ENCODE measurements at regions not wholly inside any gene's neighbourhood (a gene's known extent, or its start where the extent isn't known, plus 50 kb on each side); places are given as distances from the start of the nearest gene placed in this dataset.
"Not testable (repeated sequence)": the region's sequence is repeated elsewhere in the genome, so short reads cannot be mapped to it uniquely, and the experiment has no call there.

- DNase-seq, result no peak
- H2AFZ ChIP-seq, result peak overlapping the region; percentile 52
- in situ Hi-C loops (cut with MboI), result no loop called here
Measured at GRCh38 chr6:140382355-140382754, 1007.9 kb upstream of the CITED2 start.

GRCh38 chr6:140380427-140381218 lies 1006.2 kb upstream of the CITED2 start:
- Histone ChIP-seq H3K27ac (peak overlapping the region; percentile 48), H3K27me3 (replicated peaks; ENCODE audit: insufficient read depth) (no peaks in the 10 kb centered on the region), H2AFZ (peak overlapping the region; percentile 55), H3K36me3 (ENCODE audit: low read depth) (no peaks in the 10 kb centered on the region), H3K9me3 (ENCODE audit: low read depth) (no peaks in the 10 kb centered on the region), H3K4me2 (ENCODE audit: unreplicated experiment) (peak overlapping the region; percentile 27), H3F3A (ENCODE audit: insufficient read depth) (peaks cover 26% of the 10 kb centered on the region), H3K4me1 (ENCODE audit: insufficient read depth) (peaks cover 36% of the 10 kb centered on the region), H4K20me1 (ENCODE audit: insufficient read depth) (no peaks in the 10 kb centered on the region), H3K9me2 (ENCODE audit: insufficient read depth) (no peaks in the 10 kb centered on the region), H3K4me3 (no peak overlapping the region), H3K9ac (no peak overlapping the region), H3K79me2 (ENCODE audit: insufficient read depth) (no peaks in the 10 kb centered on the region)
- TF ChIP-seq EZH2 (IDR thresholded peaks at IDR 0.05; ENCODE audit: insufficient read depth, poor library complexity, severe bottlenecking) (no peak), EZH2phosphoT487 (IDR thresholded peaks at IDR 0.05; ENCODE audit: insufficient read depth, low read depth) (no peak)
- WGBS, 2 experiments (ENCODE audit: low coverage in 1 of 2, low lambda C conversion rate in 2 of 2, missing lambda C conversion rate in 2 of 2), result 54% methylated on average over 3 of the region's 3 CpGs
- in situ Hi-C loops (cut with MboI), result no loop called here
- peak; percentile 60 for DNase-seq

More at GRCh38 chr6:140382355-140382754, 1007.9 kb upstream of the CITED2 start:
- no peak overlapping the region for H3K27ac ChIP-seq
- no peaks in the 10 kb centered on the region for H4K20me1 ChIP-seq (ENCODE audit: insufficient read depth)
- no peak overlapping the region for H3K4me2 ChIP-seq (ENCODE audit: unreplicated experiment)
- no peaks in the 10 kb centered on the region for H3K79me2 ChIP-seq (ENCODE audit: insufficient read depth)
- no peak overlapping the region for H3K4me3 ChIP-seq
- peaks cover 36% of the 10 kb centered on the region for H3K4me1 ChIP-seq (ENCODE audit: insufficient read depth)
- H3F3A ChIP-seq (ENCODE audit: insufficient read depth), result peaks cover 28% of the 10 kb centered on the region
- no peaks in the 10 kb centered on the region for H3K9me3 ChIP-seq (ENCODE audit: low read depth)
- TF ChIP-seq EZH2 (IDR thresholded peaks at IDR 0.05; ENCODE audit: insufficient read depth, poor library complexity, severe bottlenecking) (no peak), EZH2phosphoT487 (IDR thresholded peaks at IDR 0.05; ENCODE audit: insufficient read depth, low read depth) (no peak)
- WGBS, 2 experiments (ENCODE audit: low coverage in 1 of 2, low lambda C conversion rate in 2 of 2, missing lambda C conversion rate in 2 of 2), result 80 to 87% methylated on average over 2 of the region's 2 CpGs
- H3K36me3 ChIP-seq (ENCODE audit: low read depth), result no peaks in the 10 kb centered on the region
- no peaks in the 10 kb centered on the region for H3K27me3 ChIP-seq (replicated peaks; ENCODE audit: insufficient read depth)
- no peak overlapping the region for H3K9ac ChIP-seq
- H3K9me2 ChIP-seq (ENCODE audit: insufficient read depth), result no peaks in the 10 kb centered on the region

- in situ Hi-C loops (cut with MboI), result no loop called here
- no peaks in the 10 kb centered on the region for H3K79me2 ChIP-seq (ENCODE audit: insufficient read depth)
- peak; percentile 51 for DNase-seq
- peak overlapping the region; percentile 27 for H3K4me2 ChIP-seq (ENCODE audit: unreplicated experiment)
- H3F3A ChIP-seq (ENCODE audit: insufficient read depth), result peaks cover 26% of the 10 kb centered on the region
- no peak overlapping the region for H3K4me3 ChIP-seq
- no peaks in the 10 kb centered on the region for H3K9me2 ChIP-seq (ENCODE audit: insufficient read depth)
- no peaks in the 10 kb centered on the region for H3K27me3 ChIP-seq (replicated peaks; ENCODE audit: insufficient read depth)
- TF ChIP-seq EZH2phosphoT487 (IDR thresholded peaks at IDR 0.05; ENCODE audit: insufficient read depth, low read depth) (no peak), EZH2 (IDR thresholded peaks at IDR 0.05; ENCODE audit: insufficient read depth, poor library complexity, severe bottlenecking) (no peak)
- H3K36me3 ChIP-seq (ENCODE audit: low read depth), result no peaks in the 10 kb centered on the region
- 0 out of 2 replicates have a peak overlapping the region, but pooled peaks have one; percentile 55 for H2AFZ ChIP-seq
- peaks cover 36% of the 10 kb centered on the region for H3K4me1 ChIP-seq (ENCODE audit: insufficient read depth)
- 0 to 1% methylated on average over 2 of the region's 2 CpGs for WGBS, 2 experiments (ENCODE audit: low coverage in 1 of 2, low lambda C conversion rate in 2 of 2, missing lambda C conversion rate in 2 of 2)
- no peaks in the 10 kb centered on the region for H3K9me3 ChIP-seq (ENCODE audit: low read depth)
- no peak overlapping the region for H3K9ac ChIP-seq
- H3K27ac ChIP-seq, result peak overlapping the region; percentile 48
- no peaks in the 10 kb centered on the region for H4K20me1 ChIP-seq (ENCODE audit: insufficient read depth)
Measured at GRCh38 chr6:140379919-140380318, 1005.5 kb upstream of the CITED2 start.

GRCh38 chr6:140376209-140376608 lies 1001.8 kb upstream of the CITED2 start:
- Histone ChIP-seq H4K20me1 (ENCODE audit: insufficient read depth) (no peaks in the 10 kb centered on the region), H3K79me2 (ENCODE audit: insufficient read depth) (no peaks in the 10 kb centered on the region), H3K4me1 (ENCODE audit: insufficient read depth) (peaks cover 30% of the 10 kb centered on the region), H3K9ac (no peak overlapping the region), H3K9me2 (ENCODE audit: insufficient read depth) (no peaks in the 10 kb centered on the region), H3K9me3 (ENCODE audit: low read depth) (no peaks in the 10 kb centered on the region), H2AFZ (no peak overlapping the region), H3F3A (ENCODE audit: insufficient read depth) (peaks cover 22% of the 10 kb centered on the region), H3K27me3 (replicated peaks; ENCODE audit: insufficient read depth) (no peaks in the 10 kb centered on the region), H3K4me3 (no peak overlapping the region), H3K27ac (no peak overlapping the region), H3K4me2 (ENCODE audit: unreplicated experiment) (no peak overlapping the region), H3K36me3 (ENCODE audit: low read depth) (no peaks in the 10 kb centered on the region)
- in situ Hi-C loops (cut with MboI), result no loop called here
- no peak for TF ChIP-seq EZH2 (IDR thresholded peaks at IDR 0.05; ENCODE audit: insufficient read depth, poor library complexity, severe bottlenecking)
- no peak for TF ChIP-seq EZH2phosphoT487 (IDR thresholded peaks at IDR 0.05; ENCODE audit: insufficient read depth, low read depth)
- no peak for DNase-seq

- H3K9ac ChIP-seq; DNase-seq; in situ Hi-C loops (cut with MboI); H3K27ac ChIP-seq; H3K4me2 ChIP-seq (ENCODE audit: unreplicated experiment); H2AFZ ChIP-seq; H3K27me3 ChIP-seq (replicated peaks; ENCODE audit: insufficient read depth); H3K4me3 ChIP-seq; H3K79me2 ChIP-seq (ENCODE audit: insufficient read depth); H3K9me2 ChIP-seq (ENCODE audit: insufficient read depth); H3K36me3 ChIP-seq (ENCODE audit: low read depth); H3F3A ChIP-seq (ENCODE audit: insufficient read depth); H4K20me1 ChIP-seq (ENCODE audit: insufficient read depth); H3K9me3 ChIP-seq (ENCODE audit: low read depth): not testable (repeated sequence)
- peaks cover 18% of the 10 kb centered on the region for H3K4me1 ChIP-seq (ENCODE audit: insufficient read depth)
- WGBS, 2 experiments (ENCODE audit: low coverage in 1 of 2, low lambda C conversion rate in 2 of 2, missing lambda C conversion rate in 2 of 2), result 91 to 96% methylated on average over 6 to 21 of the region's 24 CpGs
Measured at GRCh38 chr6:140373728-140374127, 999.3 kb upstream of the CITED2 start.

Measured in GM23248 (cell line).